ENCODE measurements at regions not wholly inside any gene's neighbourhood (a gene's known extent, or its start where the extent isn't known, plus 50 kb on each side); places are given as distances from the start of the nearest gene placed in this dataset.

DNA sequence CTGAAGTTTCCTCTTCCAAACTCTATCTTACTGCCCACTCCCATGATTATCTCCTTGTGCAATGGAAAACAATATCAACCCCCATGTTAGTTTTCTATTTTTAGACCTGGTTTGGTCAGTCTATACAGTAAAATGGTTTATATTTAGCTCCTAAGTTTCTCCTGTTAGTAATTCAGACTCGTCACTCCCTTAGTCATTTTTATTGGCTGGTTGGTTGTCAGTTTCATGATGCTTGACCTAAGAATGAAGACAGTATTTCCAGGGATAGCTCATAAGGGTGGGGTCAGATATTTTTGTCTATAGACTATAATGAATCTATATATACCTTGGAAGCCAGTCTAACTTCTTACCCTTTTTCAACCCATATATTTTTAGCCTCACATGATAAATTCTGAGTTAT lies 61.4 kb upstream of the NEUROD1 start:
- TF ChIP-seq EZH2 (IDR thresholded peaks at IDR 0.05; ENCODE audit: insufficient read depth, poor library complexity, severe bottlenecking) (no peak), EZH2phosphoT487 (IDR thresholded peaks at IDR 0.05; ENCODE audit: insufficient read depth, low read depth) (no peak)

All from GM23248 (cell line).